WTC11 (cell line): ENCODE measurements at regions not wholly inside any gene's neighbourhood (a gene's known extent, or its start where the extent isn't known, plus 50 kb on each side); places are given as distances from the start of the nearest gene placed in this dataset.

Source experiments
- ATAC-seq: fragments of 200-7000 bp; cut with Tn5 transposase; 2 replicates; pipeline ENCODE4 v1.10.0; 2021; ENCODE audit warnings: mild to moderate bottlenecking, moderate library complexity
- CTCF ChIA-PET: fragments of 300-600 bp; sonication (Branson Sonifier 250); formaldehyde crosslinking; loops from one replicate; lab custom pipeline; 2021; ENCODE audit warnings: antibody characterized with exemption; lab: Charles Lee
- POLR2A ChIA-PET: fragments of 350-600 bp; sonication (Branson Sonifier 250); formaldehyde crosslinking; loops from one replicate; lab custom pipeline; 2021; ENCODE audit warnings: antibody characterized with exemption; lab: Charles Lee
- DNase-seq: peaks from one replicate; pipeline ENCODE4 v3.0.0; 2021; ENCODE audit warnings: low spot score
- H3K27ac Mint-ChIP-seq: 2 replicates; pipeline ENCODE4 v1.8.0; 2021; ENCODE audit warnings: mixed read lengths
- H3K27me3 Mint-ChIP-seq: 2 replicates; pipeline ENCODE4 v1.8.0; 2021; ENCODE audit warnings: low read depth, mild to moderate bottlenecking, moderate library complexity, mixed read lengths
- H3K36me3 Mint-ChIP-seq: 2 replicates; pipeline ENCODE4 v1.8.0; 2021; ENCODE audit warnings: mixed read lengths
- H3K4me1 Mint-ChIP-seq: 2 replicates; pipeline ENCODE4 v1.8.0; 2022; ENCODE audit warnings: mixed read lengths
- H3K4me3 Mint-ChIP-seq: 2 replicates; pipeline ENCODE4 v1.8.0; 2021; ENCODE audit warnings: mild to moderate bottlenecking, moderate library complexity, mixed read lengths
- H3K9me3 Mint-ChIP-seq: 2 replicates; pipeline ENCODE4 v1.8.0; 2021; ENCODE audit warnings: mixed read lengths
- GABPB1 ChIP-seq: sonication (generic); formaldehyde crosslinking; IDR thresholded peaks from 2 replicates; pipeline ENCODE4 v1.8.1; 2023; ENCODE audit warnings: mild to moderate bottlenecking, missing genetic modification reagents
- NR2C2 ChIP-seq: sonication (generic); formaldehyde crosslinking; IDR thresholded peaks from 2 replicates; pipeline ENCODE4 v1.8.0; 2022; ENCODE audit warnings: mild to moderate bottlenecking, missing genetic modification reagents
- PRDM15 ChIP-seq: sonication (generic); formaldehyde crosslinking; IDR thresholded peaks from 2 replicates; pipeline ENCODE4 v1.8.0; 2022; ENCODE audit warnings: missing genetic modification reagents
- RELA ChIP-seq: sonication (generic); formaldehyde crosslinking; IDR thresholded peaks from 2 replicates; pipeline ENCODE4 v1.8.1; 2022; ENCODE audit warnings: missing genetic modification reagents, mild to moderate bottlenecking, borderline replicate concordance
- SMAD4 ChIP-seq: sonication (generic); formaldehyde crosslinking; IDR thresholded peaks from 2 replicates; pipeline ENCODE4 v1.8.0; 2022; ENCODE audit warnings: mild to moderate bottlenecking, missing genetic modification reagents
- USF1 ChIP-seq: sonication (generic); formaldehyde crosslinking; IDR thresholded peaks from 2 replicates; pipeline ENCODE4 v1.8.0; 2022; ENCODE audit warnings: mild to moderate bottlenecking, missing genetic modification reagents
- USF2 ChIP-seq: sonication (generic); formaldehyde crosslinking; IDR thresholded peaks from 2 replicates; pipeline ENCODE4 v1.8.1; 2023; ENCODE audit warnings: mild to moderate bottlenecking, missing genetic modification reagents, moderate library complexity
- ZBTB21 ChIP-seq: sonication (generic); formaldehyde crosslinking; IDR thresholded peaks from 2 replicates; pipeline ENCODE4 v1.8.1; 2023; ENCODE audit warnings: mild to moderate bottlenecking, missing genetic modification reagents, borderline replicate concordance
- ZMAT4 ChIP-seq: fragments of 250-450 bp; sonication (Bioruptor Pico); IDR thresholded peaks from 2 replicates; pipeline ENCODE4 v1.9.0; 2021; ENCODE audit warnings: mild to moderate bottlenecking
- ZNF232 ChIP-seq: sonication (generic); formaldehyde crosslinking; IDR thresholded peaks from 2 replicates; pipeline ENCODE4 v1.8.0; 2022; ENCODE audit warnings: mild to moderate bottlenecking, missing genetic modification reagents
- ZNF281 ChIP-seq: sonication (generic); formaldehyde crosslinking; IDR thresholded peaks from 2 replicates; pipeline ENCODE4 v1.8.0; 2023; ENCODE audit warnings: mild to moderate bottlenecking, missing genetic modification reagents
- TF ChIP-seq, protein P1 (sequence below): sonication (generic); formaldehyde crosslinking; IDR thresholded peaks from 2 replicates; pipeline ENCODE4 v1.8.1; 2023; ENCODE audit warnings: mild to moderate bottlenecking, missing genetic modification reagents, borderline replicate concordance
- TF ChIP-seq, protein P2 (sequence below): sonication (generic); formaldehyde crosslinking; conservative IDR thresholded peaks from 2 replicates; pipeline ENCODE4 v1.8.1; 2022; ENCODE audit warnings: mild to moderate bottlenecking, missing genetic modification reagents

DNA sequence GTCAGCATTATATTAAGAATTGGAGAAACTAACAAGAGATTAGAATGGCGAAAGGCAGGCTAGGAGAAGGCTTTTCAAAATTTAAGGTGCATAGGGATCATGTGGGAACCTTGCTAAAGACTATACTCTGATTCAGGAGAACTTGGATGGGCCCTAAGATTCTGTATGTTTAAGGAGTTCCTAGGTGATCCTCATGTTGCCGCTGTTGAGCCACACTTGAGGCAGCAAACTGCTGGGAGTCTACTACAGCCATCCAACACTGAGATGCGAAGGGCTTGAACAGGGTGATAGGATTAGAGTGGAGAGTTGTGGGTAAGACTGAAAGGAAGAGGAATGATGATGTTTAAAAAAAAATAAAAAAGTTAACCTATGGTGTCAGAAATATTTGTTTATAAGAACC is 1013.2 kb downstream of the MRPL39 start (continued):
- TF ChIP-seq, protein P1, sequence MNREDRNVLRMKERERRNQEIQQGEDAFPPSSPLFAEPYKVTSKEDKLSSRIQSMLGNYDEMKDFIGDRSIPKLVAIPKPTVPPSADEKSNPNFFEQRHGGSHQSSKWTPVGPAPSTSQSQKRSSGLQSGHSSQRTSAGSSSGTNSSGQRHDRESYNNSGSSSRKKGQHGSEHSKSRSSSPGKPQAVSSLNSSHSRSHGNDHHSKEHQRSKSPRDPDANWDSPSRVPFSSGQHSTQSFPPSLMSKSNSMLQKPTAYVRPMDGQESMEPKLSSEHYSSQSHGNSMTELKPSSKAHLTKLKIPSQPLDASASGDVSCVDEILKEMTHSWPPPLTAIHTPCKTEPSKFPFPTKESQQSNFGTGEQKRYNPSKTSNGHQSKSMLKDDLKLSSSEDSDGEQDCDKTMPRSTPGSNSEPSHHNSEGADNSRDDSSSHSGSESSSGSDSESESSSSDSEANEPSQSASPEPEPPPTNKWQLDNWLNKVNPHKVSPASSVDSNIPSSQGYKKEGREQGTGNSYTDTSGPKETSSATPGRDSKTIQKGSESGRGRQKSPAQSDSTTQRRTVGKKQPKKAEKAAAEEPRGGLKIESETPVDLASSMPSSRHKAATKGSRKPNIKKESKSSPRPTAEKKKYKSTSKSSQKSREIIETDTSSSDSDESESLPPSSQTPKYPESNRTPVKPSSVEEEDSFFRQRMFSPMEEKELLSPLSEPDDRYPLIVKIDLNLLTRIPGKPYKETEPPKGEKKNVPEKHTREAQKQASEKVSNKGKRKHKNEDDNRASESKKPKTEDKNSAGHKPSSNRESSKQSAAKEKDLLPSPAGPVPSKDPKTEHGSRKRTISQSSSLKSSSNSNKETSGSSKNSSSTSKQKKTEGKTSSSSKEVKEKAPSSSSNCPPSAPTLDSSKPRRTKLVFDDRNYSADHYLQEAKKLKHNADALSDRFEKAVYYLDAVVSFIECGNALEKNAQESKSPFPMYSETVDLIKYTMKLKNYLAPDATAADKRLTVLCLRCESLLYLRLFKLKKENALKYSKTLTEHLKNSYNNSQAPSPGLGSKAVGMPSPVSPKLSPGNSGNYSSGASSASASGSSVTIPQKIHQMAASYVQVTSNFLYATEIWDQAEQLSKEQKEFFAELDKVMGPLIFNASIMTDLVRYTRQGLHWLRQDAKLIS (CRISPR knock-in tag) = no peak
- TF ChIP-seq, protein P2, sequence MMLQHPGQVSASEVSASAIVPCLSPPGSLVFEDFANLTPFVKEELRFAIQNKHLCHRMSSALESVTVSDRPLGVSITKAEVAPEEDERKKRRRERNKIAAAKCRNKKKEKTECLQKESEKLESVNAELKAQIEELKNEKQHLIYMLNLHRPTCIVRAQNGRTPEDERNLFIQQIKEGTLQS (CRISPR knock-in tag) = no peak
- no peak for TF ChIP-seq RELA (CRISPR knock-in tag)
- no peak for TF ChIP-seq PRDM15 (CRISPR knock-in tag)
- TF ChIP-seq USF1 (CRISPR knock-in tag) = no peak
- no peak for TF ChIP-seq ZNF281 (CRISPR knock-in tag)
- TF ChIP-seq GABPB1 = no peak

DNA sequence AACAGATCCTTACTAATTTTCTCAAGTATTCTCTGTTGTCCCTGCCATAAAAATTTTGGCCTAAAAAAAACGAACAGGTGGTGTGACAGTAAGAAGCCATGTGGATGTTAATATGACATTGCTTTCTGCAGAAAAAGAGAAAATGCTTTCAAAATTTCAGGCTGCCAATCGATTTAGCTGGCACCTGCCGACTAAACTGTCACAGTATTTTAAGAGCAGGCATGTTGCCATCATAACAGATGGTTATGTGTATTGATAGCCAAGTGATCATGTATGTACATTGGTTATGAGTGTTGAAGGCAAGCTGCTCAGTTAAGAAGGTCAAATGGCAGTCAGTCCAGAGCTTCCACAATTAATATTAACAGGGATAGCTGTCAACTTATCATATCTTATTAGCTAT is 1017.0 kb downstream of the MRPL39 start:
- ATAC-seq (no peak), DNase-seq (no peak)
- TF ChIP-seq SMAD4 (CRISPR knock-in tag) (no peak), USF2 (no peak), USF1 (CRISPR knock-in tag) (no peak), ZMAT4 (no peak), GABPB1 (no peak), ZBTB21 (CRISPR knock-in tag) (no peak), NR2C2 (CRISPR knock-in tag) (no peak), ZNF232 (no peak)
- Mint-ChIP-seq H3K36me3 (peaks cover 27% of the 10 kb centered on the region), H3K27me3 (peaks cover 13% of the 10 kb centered on the region), H3K27ac (no peak overlapping the region), H3K9me3 (peaks cover 57% of the 10 kb centered on the region), H3K4me1 (no peaks in the 10 kb centered on the region), H3K4me3 (no peak overlapping the region)
- ChIA-PET CTCF (no interaction called here), POLR2A (no interaction called here)
